ENCODE measurements at regions not wholly inside any gene's neighbourhood (a gene's known extent, or its start where the extent isn't known, plus 50 kb on each side); places are given as distances from the start of the nearest gene placed in this dataset.

GRCh38 chr13:63700350-63700749 is 2284.7 kb upstream of the PCDH20 start:
- H3K36me3 Mint-ChIP-seq (ENCODE audit: low read depth): no peaks in the 10 kb centered on the region
- no peak for TF ChIP-seq CTCF (IDR thresholded peaks at IDR 0.05)
- no peaks in the 10 kb centered on the region for H3K4me1 Mint-ChIP-seq
- H3K27me3 Mint-ChIP-seq (ENCODE audit: low read depth, poor library complexity): no peaks in the 10 kb centered on the region
- no peak for DNase-seq
- peak overlapping the region; percentile 49 for H3K27ac Mint-ChIP-seq
- no peak overlapping the region for H3K4me3 Mint-ChIP-seq
- H3K9me3 Mint-ChIP-seq: no peaks in the 10 kb centered on the region

- Mint-ChIP-seq H3K27ac (no peak overlapping the region), H3K4me1 (no peaks in the 10 kb centered on the region), H3K27me3 (ENCODE audit: low read depth, poor library complexity) (no peaks in the 10 kb centered on the region), H3K9me3 (no peaks in the 10 kb centered on the region), H3K4me3 (no peak overlapping the region), H3K36me3 (ENCODE audit: low read depth) (no peaks in the 10 kb centered on the region)
- DNase-seq: no peak
- TF ChIP-seq CTCF (IDR thresholded peaks at IDR 0.05): no peak
These were observed 2284.3 kb upstream of the PCDH20 start for GRCh38 chr13:63699948-63700347.

GRCh38 chr13:63696055-63696454 is 2280.4 kb upstream of the PCDH20 start:
- Mint-ChIP-seq H3K4me1 (no peaks in the 10 kb centered on the region), H3K27me3 (ENCODE audit: low read depth, poor library complexity) (no peaks in the 10 kb centered on the region), H3K9me3 (peaks cover 11% of the 10 kb centered on the region), H3K27ac (no peak overlapping the region), H3K4me3 (no peak overlapping the region), H3K36me3 (ENCODE audit: low read depth) (no peaks in the 10 kb centered on the region)
- no peak for TF ChIP-seq CTCF (IDR thresholded peaks at IDR 0.05)
- no peak for DNase-seq

GRCh38 chr13:63693696-63694095 is 2278.0 kb upstream of the PCDH20 start:
- Mint-ChIP-seq H3K4me3 (no peak overlapping the region), H3K4me1 (no peaks in the 10 kb centered on the region), H3K9me3 (peaks cover 11% of the 10 kb centered on the region), H3K36me3 (ENCODE audit: low read depth) (no peaks in the 10 kb centered on the region), H3K27ac (no peak overlapping the region), H3K27me3 (ENCODE audit: low read depth, poor library complexity) (no peaks in the 10 kb centered on the region)
- no peak for DNase-seq
- no peak for TF ChIP-seq CTCF (IDR thresholded peaks at IDR 0.05)

- no peak overlapping the region for H3K4me3 Mint-ChIP-seq
- peaks cover 11% of the 10 kb centered on the region for H3K9me3 Mint-ChIP-seq
- H3K27ac Mint-ChIP-seq: no peak overlapping the region
- no peaks in the 10 kb centered on the region for H3K4me1 Mint-ChIP-seq
- no peak for TF ChIP-seq CTCF (IDR thresholded peaks at IDR 0.05)
- no peak for DNase-seq
- no peaks in the 10 kb centered on the region for H3K36me3 Mint-ChIP-seq (ENCODE audit: low read depth)
- H3K27me3 Mint-ChIP-seq (ENCODE audit: low read depth, poor library complexity): peaks cover 2% of the 10 kb centered on the region
These were observed 2275.8 kb upstream of the PCDH20 start for GRCh38 chr13:63691474-63691873.

- no peak overlapping the region for H3K27ac Mint-ChIP-seq
- H3K4me3 Mint-ChIP-seq: no peak overlapping the region
- H3K4me1 Mint-ChIP-seq: no peaks in the 10 kb centered on the region
These were observed 2275.0 kb upstream of the PCDH20 start for GRCh38 chr13:63690672-63691071.

More at GRCh38 chr13:63690672-63691071, 2275.0 kb upstream of the PCDH20 start:
- H3K36me3 Mint-ChIP-seq (ENCODE audit: low read depth): no peaks in the 10 kb centered on the region
- no peak for DNase-seq
- H3K9me3 Mint-ChIP-seq: peaks cover 11% of the 10 kb centered on the region
- peaks cover 2% of the 10 kb centered on the region for H3K27me3 Mint-ChIP-seq (ENCODE audit: low read depth, poor library complexity)
- TF ChIP-seq CTCF (IDR thresholded peaks at IDR 0.05): no peak
